Liver (tissue), 7 donors: ENCODE measurements at regions not wholly inside any gene's neighbourhood (a gene's known extent, or its start where the extent isn't known, plus 50 kb on each side); places are given as distances from the start of the nearest gene placed in this dataset.
"Not testable (repeated sequence)": the region's sequence is repeated elsewhere in the genome, so short reads cannot be mapped to it uniquely, and the experiment has no call there.

Source experiments
- DNase-seq: peaks from one replicate; pipeline ENCODE4 v3.0.0-alpha.2; 2017; ENCODE audit warnings: low spot score
- H3K27ac ChIP-seq, 2 donors: one replicate each; pipeline ENCODE4 v1.7.0; 2013; ENCODE audit warnings: inconsistent platforms in 2 of 2, low read length in 2 of 2, control low read depth in 1 of 2, low read depth in 1 of 2, mild to moderate bottlenecking in 1 of 2
- H3K27me3 ChIP-seq, 4 donors: one replicate each; pipeline versions ENCODE4 v1.6.1 to v1.7.0; 2013; ENCODE audit warnings: low read length in 3 of 4, inconsistent platforms in 1 of 4, mild to moderate bottlenecking in 1 of 4, moderate library complexity in 1 of 4; ENCODE audit not compliant: control insufficient read depth in 4 of 4, insufficient read depth in 4 of 4
- H3K36me3 ChIP-seq, 4 donors: one replicate each; pipeline versions ENCODE4 v1.6.1 to v1.7.0; 2013; ENCODE audit warnings: low read length in 3 of 4, mild to moderate bottlenecking in 3 of 4, low read depth in 1 of 4, moderate library complexity in 1 of 4; ENCODE audit not compliant: control insufficient read depth in 4 of 4, insufficient read depth in 3 of 4
- H3K4me1 ChIP-seq, 4 donors: one replicate each; pipeline versions ENCODE4 v1.6.1 to v1.7.0; 2013; ENCODE audit warnings: low read length in 3 of 4, mild to moderate bottlenecking in 3 of 4, moderate library complexity in 1 of 4; ENCODE audit not compliant: control insufficient read depth in 4 of 4, insufficient read depth in 4 of 4
- H3K4me3 ChIP-seq, 3 donors: one replicate each; pipeline versions ENCODE4 v1.6.1 to v1.7.0; 2013; ENCODE audit warnings: low read length in 3 of 3, control low read depth in 1 of 3, low read depth in 1 of 3, mild to moderate bottlenecking in 1 of 3
- H3K9ac ChIP-seq, 2 donors: one replicate each; pipeline ENCODE4 v1.7.0; 2013; ENCODE audit warnings: low read length in 2 of 2, mild to moderate bottlenecking in 2 of 2, moderate library complexity in 2 of 2, control low read depth in 1 of 2, low read depth in 1 of 2
- H3K9me3 ChIP-seq, 4 donors: one replicate each; pipeline versions ENCODE4 v1.6.1 to v1.7.0; 2013; ENCODE audit warnings: low read length in 3 of 4; ENCODE audit not compliant: control insufficient read depth in 4 of 4
- ATF3 ChIP-seq: IDR thresholded peaks from 2 replicates; pipeline ENCODE4 v1.6.1; 2016; ENCODE audit warnings: antibody characterized with exemption
- EGR1 ChIP-seq, 2 donors: IDR thresholded peaks; 2 replicates each; pipeline ENCODE4 v1.6.1; 2016 to 2018; ENCODE audit warnings: antibody characterized with exemption in 2 of 2, low read depth in 2 of 2
- FOXA2 ChIP-seq: IDR thresholded peaks from 2 replicates; pipeline ENCODE4 v1.6.1; 2016; ENCODE audit warnings: antibody characterized with exemption
- GABPA ChIP-seq, 2 donors: IDR thresholded peaks in 1 of 2; conservative IDR thresholded peaks in 1 of 2; 2 replicates each; pipeline ENCODE4 v1.6.1; 2016; ENCODE audit warnings: antibody characterized with exemption in 2 of 2, mild to moderate bottlenecking in 1 of 2, moderate library complexity in 1 of 2
- HNF4A ChIP-seq, 2 donors: conservative IDR thresholded peaks; 2 replicates each; pipeline ENCODE4 v1.6.1; 2016; ENCODE audit warnings: antibody characterized with exemption in 2 of 2, mild to moderate bottlenecking in 2 of 2
- JUND ChIP-seq, 2 donors: IDR thresholded peaks; 2 replicates each; pipeline ENCODE4 v1.6.1; 2016; ENCODE audit warnings: antibody characterized with exemption in 2 of 2
- NR2F2 ChIP-seq: IDR thresholded peaks from 2 replicates; pipeline ENCODE4 v1.6.1; 2016; ENCODE audit warnings: antibody characterized with exemption
- REST ChIP-seq: IDR thresholded peaks from 2 replicates; pipeline ENCODE4 v1.6.1; 2016; ENCODE audit warnings: antibody characterized with exemption, mild to moderate bottlenecking
- RXRA ChIP-seq, 2 donors: IDR thresholded peaks; 2 replicates each; pipeline ENCODE4 v1.6.1; 2017 to 2018; ENCODE audit warnings: antibody characterized with exemption in 2 of 2, mild to moderate bottlenecking in 1 of 2
- SP1 ChIP-seq: IDR thresholded peaks from 2 replicates; pipeline ENCODE4 v1.6.1; 2018; ENCODE audit warnings: antibody characterized with exemption, mild to moderate bottlenecking
- TAF1 ChIP-seq: conservative IDR thresholded peaks from 2 replicates; pipeline ENCODE4 v1.6.1; 2016; ENCODE audit warnings: antibody characterized with exemption, mild to moderate bottlenecking
- YY1 ChIP-seq: IDR thresholded peaks from 2 replicates; pipeline ENCODE4 v1.6.1; 2016; ENCODE audit warnings: antibody characterized with exemption, mild to moderate bottlenecking
- ZBTB33 ChIP-seq: IDR thresholded peaks from 2 replicates; pipeline ENCODE4 v1.6.1; 2016; ENCODE audit warnings: antibody characterized with exemption
- WGBS: extraction: QIAGEN DNeasy Blood & Tissue Kit; methylation state at CpG from one replicate; pipeline ENCODE4 v1.1.7; 2013; 5-methylcytosine and 5-hydroxymethylcytosine counted together
- donor health status: healthy.
- donor health status: healthy.
- donor health status: healthy.
- donor health status: healthy.

- Histone ChIP-seq H3K4me3 (no peak overlapping the region), H3K36me3 (no peaks in the 10 kb centered on the region), H3K9me3 (no peaks in the 10 kb centered on the region), H3K27me3 (no peaks in the 10 kb centered on the region), H3K27ac (no peak overlapping the region), H3K4me1 (no peaks in the 10 kb centered on the region), H3K9ac (no peak overlapping the region)
- DNase-seq: no peak
- TF ChIP-seq EGR1 (IDR thresholded peaks at IDR 0.05; ENCODE audit: low read depth in 2 of 2) (no peak), RXRA (IDR thresholded peaks at IDR 0.05) (no peak)
- WGBS: 81% methylated on average over 16 of the region's 16 CpGs
These were observed 300.5 kb upstream of the PABPC4L start for GRCh38 chr4:134501973-134502643.

GRCh38 chr4:134501488-134501887 lies 299.9 kb upstream of the PABPC4L start:
- DNase-seq, H3K36me3 ChIP-seq, H3K27ac ChIP-seq, H3K27me3 ChIP-seq, H3K4me1 ChIP-seq, H3K9ac ChIP-seq, H3K4me3 ChIP-seq, H3K9me3 ChIP-seq: not testable (repeated sequence)
- WGBS: 89% methylated on average over 11 of the region's 11 CpGs

- Histone ChIP-seq H3K9ac (no peak overlapping the region), H3K4me1 (no peaks in the 10 kb centered on the region), H3K4me3 (no peak overlapping the region), H3K27ac (no peak overlapping the region), H3K9me3 (no peaks in the 10 kb centered on the region), H3K36me3 (no peaks in the 10 kb centered on the region), H3K27me3 (no peaks in the 10 kb centered on the region)
- DNase-seq: no peak
- TF ChIP-seq GABPA (IDR thresholded peaks at IDR 0.05 in 1 of 2, conservative IDR thresholded peaks at IDR 0.05 in 1 of 2) (no peak), JUND (IDR thresholded peaks at IDR 0.05) (no peak), YY1 (no peak), HNF4A (conservative IDR thresholded peaks at IDR 0.05) (no peak), NR2F2 (no peak), RXRA (IDR thresholded peaks at IDR 0.05) (no peak), FOXA2 (no peak), ZBTB33 (no peak), REST (no peak), TAF1 (no peak), ATF3 (no peak), SP1 (no peak)
- 51% methylated on average over 1 of the region's 1 CpG for WGBS
These were observed 297.5 kb upstream of the PABPC4L start for GRCh38 chr4:134499074-134499473.
